H1 (cell line): ENCODE measurements at regions not wholly inside any gene's neighbourhood (a gene's known extent, or its start where the extent isn't known, plus 50 kb on each side); places are given as distances from the start of the nearest gene placed in this dataset.

ENCODE experiments used
- CTCF ChIA-PET: fragments of 300-600 bp; sonication (Branson Sonifier 250); formaldehyde crosslinking; loops from one replicate; lab custom pipeline; 2021; ENCODE audit not compliant: partially characterized antibody; lab: Charles Lee
- POLR2A ChIA-PET: fragments of 300-600 bp; sonication (Branson Sonifier 250); formaldehyde crosslinking; loops from one replicate; lab custom pipeline; 2021; ENCODE audit warnings: inconsistent platforms; ENCODE audit not compliant: partially characterized antibody; lab: Charles Lee
- DNase-seq, 2 experiments: peaks; one replicate each; pipeline versions ENCODE4 v3.0.0 to v3.0.0-alpha.2; 2010 to 2022; ENCODE audit warnings: low spot score in 2 of 2, low read depth in 1 of 2, mixed read lengths in 1 of 2
- FAIRE-seq: peaks from 2 replicates; lab custom pipeline; 2011; peaks lifted over from hg19 to GRCh38; lab: Jason Lieb, UNC
- H2AFZ ChIP-seq: 2 replicates; pipeline ENCODE4 v1.8.1; 2012; ENCODE audit warnings: low read length, inconsistent platforms
- H2AK5ac ChIP-seq: 2 replicates; pipeline ENCODE4 v1.6.1; 2013; ENCODE audit warnings: low read depth, low read length
- H2BK120ac ChIP-seq: replicated peaks from 2 replicates; pipeline ENCODE3; 2013; ENCODE audit warnings: low read depth, low read length, inconsistent platforms
- H2BK12ac ChIP-seq: 2 replicates; pipeline ENCODE4 v1.6.1; 2013; ENCODE audit warnings: low read depth, low read length
- H2BK15ac ChIP-seq: 2 replicates; pipeline ENCODE4 v1.6.1; 2013; ENCODE audit warnings: low read length
- H2BK20ac ChIP-seq: 2 replicates; pipeline ENCODE4 v1.6.1; 2013; ENCODE audit warnings: low read length
- H2BK5ac ChIP-seq: 2 replicates; pipeline ENCODE4 v1.6.1; 2013; ENCODE audit warnings: low read depth, low read length
- H3K14ac ChIP-seq: 2 replicates; pipeline ENCODE4 v1.6.1; 2013; ENCODE audit warnings: inconsistent platforms; ENCODE audit not compliant: insufficient read length
- H3K18ac ChIP-seq: 2 replicates; pipeline ENCODE4 v1.6.1; 2013; ENCODE audit warnings: low read length; ENCODE audit errors: extremely low read depth
- H3K23ac ChIP-seq: 2 replicates; pipeline ENCODE4 v1.6.1; 2013; ENCODE audit warnings: inconsistent platforms; ENCODE audit not compliant: insufficient read length
- H3K23me2 ChIP-seq: 2 replicates; pipeline ENCODE4 v1.6.1; 2013; ENCODE audit warnings: low read depth, low read length
- H3K27ac ChIP-seq: 2 replicates; pipeline ENCODE4 v1.6.1; 2011; ENCODE audit warnings: low read depth, low read length, inconsistent platforms
- H3K27me3 ChIP-seq, 4 experiments: replicated peaks in 1 of 4; 1 replicate in 1 of 4; 2 replicates in 3 of 4; pipeline versions ENCODE4 v1.6.1 to v1.8.1; 2011 to 2013; ENCODE audit warnings: low read length in 3 of 4, mild to moderate bottlenecking in 3 of 4, inconsistent platforms in 2 of 4, mixed read lengths in 2 of 4, moderate library complexity in 1 of 4; ENCODE audit not compliant: control insufficient read depth in 3 of 4, insufficient read depth in 3 of 4; ENCODE audit errors: extremely low read depth in 1 of 4
- H3K36me3 ChIP-seq, 4 experiments: 2 replicates each; pipeline versions ENCODE4 v1.6.1 to v1.8.1; 2011 to 2013; ENCODE audit warnings: mild to moderate bottlenecking in 4 of 4, low read length in 3 of 4, moderate library complexity in 2 of 4, control low read depth in 1 of 4, inconsistent platforms in 1 of 4; ENCODE audit not compliant: insufficient read depth in 4 of 4, control insufficient read depth in 2 of 4
- H3K4ac ChIP-seq: replicated peaks from 2 replicates; pipeline ENCODE3; 2013; ENCODE audit warnings: low read length, low read depth, mixed read lengths, inconsistent platforms; ENCODE audit not compliant: insufficient read length
- H3K4me1 ChIP-seq, 4 experiments: replicated peaks in 1 of 4; 1 replicate in 1 of 4; 2 replicates in 3 of 4; pipeline versions ENCODE4 v1.6.1 to v1.8.1; 2011 to 2013; ENCODE audit warnings: low read length in 3 of 4, inconsistent platforms in 2 of 4, mixed read lengths in 1 of 4; ENCODE audit not compliant: insufficient read depth in 4 of 4, control insufficient read depth in 3 of 4
- H3K4me2 ChIP-seq, 2 experiments: 2 replicates each; pipeline versions ENCODE4 v1.6.1 to v1.8.1; 2011 to 2013; ENCODE audit warnings: low read depth in 2 of 2, low read length in 2 of 2, control low read depth in 1 of 2, inconsistent platforms in 1 of 2, mild to moderate bottlenecking in 1 of 2; ENCODE audit not compliant: insufficient read depth in 1 of 2
- H3K4me3 ChIP-seq, 4 experiments: fragments of 200-600, 300-600 bp in 1 of 4; sonication (generic), shearing (Covaris generic), sonication (Bioruptor Twin) in 1 of 4; 2 replicates each; pipeline versions ENCODE4 v1.5.1 to v1.8.1; 2011 to 2016; ENCODE audit warnings: low read length in 4 of 4, low read depth in 3 of 4, control low read depth in 2 of 4, inconsistent platforms in 2 of 4, mild to moderate bottlenecking in 2 of 4, mixed read lengths in 1 of 4, moderate library complexity in 1 of 4; ENCODE audit not compliant: insufficient read depth in 2 of 4; ENCODE audit errors: extremely low read depth in 1 of 4
- H3K56ac ChIP-seq: replicated peaks from 2 replicates; pipeline ENCODE3; 2013; ENCODE audit warnings: low read depth, mild to moderate bottlenecking, mixed read lengths, low read length, inconsistent platforms; ENCODE audit not compliant: insufficient read length
- H3K79me1 ChIP-seq: 2 replicates; pipeline ENCODE4 v1.6.1; 2013; ENCODE audit warnings: low read depth, low read length, control low read depth
- H3K79me2 ChIP-seq, 2 experiments: 2 replicates each; pipeline versions ENCODE4 v1.6.1 to v1.8.1; 2012 to 2013; ENCODE audit warnings: low read length in 2 of 2, mild to moderate bottlenecking in 2 of 2, inconsistent platforms in 1 of 2; ENCODE audit not compliant: insufficient read depth in 2 of 2, control insufficient read depth in 1 of 2
- H3K9ac ChIP-seq, 4 experiments: replicated peaks in 1 of 4; 1 replicate in 1 of 4; 2 replicates in 3 of 4; pipeline versions ENCODE4 v1.6.1 to v1.8.1; 2011 to 2013; ENCODE audit warnings: low read depth in 3 of 4, low read length in 3 of 4, control low read depth in 2 of 4, mild to moderate bottlenecking in 2 of 4, moderate library complexity in 2 of 4, inconsistent platforms in 1 of 4; ENCODE audit errors: extremely low read depth in 1 of 4
- H3K9me3 ChIP-seq, 2 experiments: 2 replicates each; pipeline versions ENCODE4 v1.6.1 to v1.8.1; 2012 to 2013; ENCODE audit warnings: mild to moderate bottlenecking in 2 of 2, moderate library complexity in 2 of 2, control low read depth in 1 of 2, inconsistent platforms in 1 of 2, low read depth in 1 of 2, low read length in 1 of 2, mixed read lengths in 1 of 2; ENCODE audit not compliant: insufficient read depth in 2 of 2
- H4K20me1 ChIP-seq, 2 experiments: replicated peaks in 1 of 2; 2 replicates each; pipeline versions ENCODE3 to v1.8.1; 2011 to 2013; ENCODE audit warnings: inconsistent platforms in 2 of 2, low read length in 2 of 2, mild to moderate bottlenecking in 1 of 2; ENCODE audit not compliant: insufficient read depth in 2 of 2, control insufficient read depth in 1 of 2
- H4K5ac ChIP-seq: 2 replicates; pipeline ENCODE4 v1.6.1; 2013; ENCODE audit warnings: low read length, low read depth, mixed read lengths, inconsistent platforms; ENCODE audit not compliant: insufficient read length
- H4K8ac ChIP-seq: 2 replicates; pipeline ENCODE4 v1.8.0; 2013; ENCODE audit warnings: mild to moderate bottlenecking, moderate library complexity, low read length, inconsistent platforms; ENCODE audit not compliant: insufficient read depth; ENCODE audit errors: extremely low read depth
- H4K91ac ChIP-seq: replicated peaks from 2 replicates; pipeline ENCODE3; 2013; ENCODE audit warnings: low read length, mixed read lengths, inconsistent platforms; ENCODE audit not compliant: insufficient read length
- CHD7 ChIP-seq: fragments of 300-600 bp; sonication (generic); IDR thresholded peaks from 2 replicates; pipeline ENCODE4 v1.7.1; 2012; ENCODE audit warnings: low read length, moderate library complexity, mild to moderate bottlenecking, inconsistent platforms; ENCODE audit not compliant: insufficient replicate concordance
- WGBS, 2 experiments: shearing (Covaris generic) in 1 of 2; methylation state at CpG; one replicate each; pipeline versions ENCODE4 v1.1.6 to v1.1.7; 2013 to 2015; ENCODE audit warnings: low lambda C conversion rate in 2 of 2, mixed read lengths in 2 of 2, inconsistent platforms in 1 of 2, low coverage in 1 of 2, missing lambda C conversion rate in 1 of 2; ENCODE audit not compliant: insufficient replicate concordance in 2 of 2, insufficient coverage in 1 of 2, insufficient read length in 1 of 2; ENCODE audit errors: extremely low coverage in 1 of 2, missing lambda C conversion rate in 1 of 2; 5-methylcytosine and 5-hydroxymethylcytosine counted together

- H4K8ac ChIP-seq: no peak overlapping the region
- no peak overlapping the region for H2BK5ac ChIP-seq
- H4K5ac ChIP-seq: no peak overlapping the region
- no peak overlapping the region for H2BK20ac ChIP-seq
- no peak overlapping the region for H3K56ac ChIP-seq
- H4K91ac ChIP-seq: no peak overlapping the region
- H3K79me1 ChIP-seq: no peaks in the 10 kb centered on the region
- no peaks in the 10 kb centered on the region for H3K79me2 ChIP-seq
- H4K20me1 ChIP-seq: no peaks in the 10 kb centered on the region
- no peak overlapping the region for H3K9ac ChIP-seq
- no peaks in the 10 kb centered on the region for H3K9me3 ChIP-seq
- no peak for TF ChIP-seq CHD7
- no peak overlapping the region for H2AK5ac ChIP-seq
- no peak overlapping the region for H2BK12ac ChIP-seq
- H3K4me2 ChIP-seq: no peak overlapping the region
- no peak overlapping the region for H3K18ac ChIP-seq
- H3K14ac ChIP-seq: no peak overlapping the region
- H3K23me2 ChIP-seq: no peaks in the 10 kb centered on the region
- DNase-seq (no peak), FAIRE-seq (no peak)
- no peaks in the 10 kb centered on the region for H3K36me3 ChIP-seq
- WGBS, 2 experiments: 55% methylated on average over 2 of the region's 2 CpGs; no CpG with 5 or more reads in 1 of the 2 experiments
- H2AFZ ChIP-seq: no peak overlapping the region
- no peak overlapping the region for H3K4ac ChIP-seq
- no peaks in the 10 kb centered on the region for H3K4me1 ChIP-seq
- H3K4me3 ChIP-seq: no peak overlapping the region
- no peak overlapping the region for H3K23ac ChIP-seq
- ChIA-PET CTCF (interaction anchor here (1.6 kb wide), 1 partner anchor 38 kb away, joined by 7 read pairs; no protein-coding TSS in a partner anchor), POLR2A (no interaction called here)
- H2BK120ac ChIP-seq: no peak overlapping the region
- H2BK15ac ChIP-seq: no peak overlapping the region
- H3K27me3 ChIP-seq: no peaks in the 10 kb centered on the region
- H3K27ac ChIP-seq: no peak overlapping the region
These were observed 370.4 kb upstream of the PLXNA2 start for GRCh38 chr1:208614610-208615009.
